EL (cell line): ENCODE measurements at regions not wholly inside any gene's neighbourhood (a gene's known extent, or its start where the extent isn't known, plus 50 kb on each side); places are given as distances from the start of the nearest gene placed in this dataset.

Source experiments
- DNase-seq: peaks from one replicate; pipeline ENCODE4 v3.0.0-alpha.2; 2016

DNA sequence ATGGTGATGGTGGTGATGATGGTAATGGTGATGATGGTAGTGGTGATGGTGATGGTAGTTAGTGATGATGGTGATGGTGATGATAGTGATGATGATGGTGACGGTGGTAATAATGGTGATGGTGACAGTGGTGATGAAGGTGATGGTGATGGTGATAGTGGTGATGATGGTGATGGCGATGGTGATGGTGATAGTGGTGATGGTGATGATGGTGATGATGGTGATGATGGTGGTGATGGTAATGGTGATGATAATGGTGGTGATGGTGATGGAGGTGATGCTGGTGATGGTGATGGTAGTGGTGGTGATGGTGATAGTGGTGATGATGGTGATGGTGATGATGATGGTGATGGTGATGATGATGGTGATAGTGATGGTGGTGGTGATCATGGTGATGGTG, 148.7 kb upstream of the TNRC6C start:
- DNase-seq, result no peak

DNA sequence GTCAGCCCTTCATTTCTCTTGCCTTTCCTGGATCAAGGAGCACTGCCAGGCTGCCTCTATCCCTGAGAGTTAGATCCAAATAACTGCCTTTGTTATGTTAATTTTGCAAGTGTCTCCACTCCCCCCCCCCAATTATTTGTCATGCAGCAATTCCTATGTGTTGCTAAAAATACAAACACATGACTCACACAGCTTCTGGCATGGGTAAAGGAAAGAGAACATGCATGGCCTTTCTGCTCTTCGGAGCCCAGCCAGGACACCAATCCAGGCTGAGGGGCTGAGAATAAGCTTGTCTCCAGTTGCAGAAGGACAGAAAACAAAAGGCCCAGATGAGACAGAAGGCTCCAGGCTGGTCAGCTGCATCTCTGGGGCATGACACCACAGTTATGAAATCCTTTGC, 148.0 kb upstream of the TNRC6C start:
- DNase-seq, result peak; percentile 40

DNA sequence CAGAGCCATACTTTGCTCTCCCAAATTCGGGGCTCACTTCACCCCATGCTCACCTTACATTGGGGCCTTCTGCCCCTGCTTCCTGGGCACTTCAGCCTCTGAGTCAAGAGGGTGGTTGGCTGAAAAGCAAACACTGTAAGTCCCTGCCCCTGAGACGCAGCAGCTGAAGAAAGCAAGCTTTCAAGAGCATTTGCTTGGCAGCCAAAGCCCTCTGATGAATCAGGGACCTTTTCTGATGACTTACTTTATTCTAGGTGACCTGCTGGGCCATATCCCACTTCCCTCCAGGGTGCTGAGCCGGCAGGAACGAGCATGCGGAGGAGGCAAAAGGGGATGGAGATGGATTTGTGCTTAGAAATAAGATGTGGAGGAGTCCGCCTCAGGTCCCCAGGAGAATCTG, 147.0 kb upstream of the TNRC6C start:
- DNase-seq, result no peak

DNA sequence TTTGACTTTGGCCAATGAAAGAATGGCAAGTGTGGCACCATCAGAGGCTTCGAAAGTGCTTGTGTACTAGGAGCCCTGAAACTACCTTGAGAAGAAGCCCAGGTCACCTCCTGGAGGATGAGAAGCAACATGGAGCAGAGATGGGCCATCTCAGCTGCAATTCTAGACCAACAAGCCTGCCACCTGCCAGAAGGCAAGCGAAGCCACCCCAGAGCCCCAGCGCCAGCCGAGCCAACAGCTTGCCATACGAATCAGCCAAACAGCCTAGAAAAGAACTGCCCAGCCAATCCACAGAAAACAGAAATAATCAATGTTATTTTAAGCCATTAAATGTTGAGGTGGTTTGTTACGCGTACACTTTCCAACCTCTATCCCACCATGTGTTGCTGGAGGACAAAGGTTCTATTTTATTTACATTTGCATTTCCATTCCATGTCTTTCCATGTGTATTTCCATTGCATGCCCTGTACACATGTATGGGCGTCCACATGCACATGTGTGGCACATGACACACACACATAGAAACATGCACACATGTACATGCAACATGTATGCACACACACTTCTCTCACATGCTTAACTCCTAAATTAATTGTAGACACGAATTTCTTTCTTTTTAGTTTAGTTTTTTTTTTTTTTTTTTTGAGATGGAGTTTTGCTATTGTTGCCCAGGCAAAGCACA, 144.3 kb upstream of the TNRC6C start:
- DNase-seq, result no peak

DNA sequence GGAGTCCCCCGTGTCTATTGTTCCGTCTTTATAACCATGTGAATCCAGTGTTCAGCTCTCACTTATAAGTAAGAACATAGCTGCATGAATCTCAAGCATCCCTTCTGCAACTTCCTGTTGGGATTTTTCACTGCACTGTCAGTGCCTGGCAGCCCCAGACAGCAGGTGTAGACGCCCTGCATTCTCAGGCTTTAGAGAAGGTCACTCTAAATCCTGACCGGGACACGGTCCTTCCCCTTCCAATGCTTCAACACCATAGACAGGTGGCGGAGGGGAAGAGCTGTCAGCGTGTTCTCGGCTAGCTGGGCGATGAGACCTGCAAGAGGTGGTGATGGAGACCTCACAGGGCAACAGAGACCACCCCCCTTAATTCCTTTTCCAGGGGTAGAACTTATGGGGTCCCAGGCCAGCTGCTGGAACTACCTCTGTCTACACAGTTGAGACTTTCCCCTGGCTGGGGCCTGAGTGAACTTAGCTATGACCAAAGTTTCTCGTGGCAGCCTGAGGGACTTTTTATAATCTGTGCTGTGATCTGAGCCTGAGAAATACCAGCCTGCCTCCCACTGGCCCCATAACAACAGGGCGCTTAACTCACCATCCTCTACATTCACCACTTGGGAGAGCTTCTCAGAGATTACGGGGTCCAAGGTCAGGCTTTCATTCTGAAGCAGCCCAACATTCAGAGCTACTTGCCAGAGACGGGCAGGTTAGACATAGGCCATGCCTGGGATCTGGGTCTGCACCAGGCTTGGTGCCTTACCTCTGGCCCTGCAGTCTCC, 143.2 kb upstream of the TNRC6C start:
- no peak for DNase-seq

DNA sequence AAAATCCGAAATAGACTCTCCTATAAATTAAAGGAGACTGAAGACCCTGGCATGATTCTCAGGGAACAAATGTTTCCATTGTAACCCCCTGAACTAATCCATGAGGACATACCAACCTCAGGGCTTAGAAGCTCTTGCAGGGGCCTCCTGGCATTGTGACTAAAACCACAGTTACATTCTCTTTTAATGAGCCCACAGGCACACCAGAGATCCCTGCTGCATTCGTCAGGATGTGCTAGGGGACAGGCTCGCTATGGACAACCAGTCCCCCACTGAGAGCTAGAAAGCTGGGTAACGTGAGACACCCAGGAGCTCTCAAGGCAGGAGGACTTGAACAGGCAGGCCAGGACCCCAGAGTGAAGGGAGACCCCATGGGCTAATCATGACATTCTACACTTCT, 140.6 kb upstream of the TNRC6C start:
- peak; percentile 53 for DNase-seq

DNA sequence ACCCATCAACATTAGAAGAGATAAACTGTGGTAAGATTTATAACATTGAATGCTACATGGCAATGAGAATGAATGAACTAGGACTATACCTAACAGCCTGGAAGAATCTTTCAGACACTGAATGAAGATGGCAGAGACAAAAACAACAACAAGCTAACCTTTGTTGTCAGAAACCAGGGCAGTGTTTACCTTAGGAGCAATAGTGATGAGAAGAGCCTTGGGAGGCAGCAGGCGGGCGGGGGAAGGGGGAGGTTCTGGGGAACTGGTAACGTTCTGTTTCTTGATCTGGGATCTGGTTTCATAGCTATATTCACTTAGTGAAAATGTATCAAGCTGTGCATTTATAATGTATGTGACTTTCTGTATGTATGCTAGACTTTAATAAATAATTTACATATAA, 139.0 kb upstream of the TNRC6C start:
- DNase-seq, result no peak

DNA sequence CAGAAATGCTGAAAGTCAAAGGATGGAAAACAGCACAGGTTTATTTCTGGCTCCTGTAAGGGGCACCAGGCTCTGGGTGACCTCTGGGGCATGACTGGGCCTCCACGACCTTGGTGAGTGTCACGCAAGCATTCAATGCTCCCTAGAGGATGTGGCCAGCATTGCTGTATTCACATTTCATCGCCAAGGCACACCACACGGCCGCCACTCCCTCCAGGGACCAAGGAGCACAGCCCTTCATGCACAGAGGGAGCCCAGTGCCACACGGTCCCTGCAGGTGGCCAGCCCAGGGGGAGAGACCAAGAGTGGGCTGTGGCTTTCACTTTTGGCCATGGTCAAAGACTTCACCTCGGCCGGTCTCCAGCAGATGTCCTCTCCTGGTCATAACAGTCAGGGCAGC, 137.4 kb upstream of the TNRC6C start:
- no peak for DNase-seq

DNA sequence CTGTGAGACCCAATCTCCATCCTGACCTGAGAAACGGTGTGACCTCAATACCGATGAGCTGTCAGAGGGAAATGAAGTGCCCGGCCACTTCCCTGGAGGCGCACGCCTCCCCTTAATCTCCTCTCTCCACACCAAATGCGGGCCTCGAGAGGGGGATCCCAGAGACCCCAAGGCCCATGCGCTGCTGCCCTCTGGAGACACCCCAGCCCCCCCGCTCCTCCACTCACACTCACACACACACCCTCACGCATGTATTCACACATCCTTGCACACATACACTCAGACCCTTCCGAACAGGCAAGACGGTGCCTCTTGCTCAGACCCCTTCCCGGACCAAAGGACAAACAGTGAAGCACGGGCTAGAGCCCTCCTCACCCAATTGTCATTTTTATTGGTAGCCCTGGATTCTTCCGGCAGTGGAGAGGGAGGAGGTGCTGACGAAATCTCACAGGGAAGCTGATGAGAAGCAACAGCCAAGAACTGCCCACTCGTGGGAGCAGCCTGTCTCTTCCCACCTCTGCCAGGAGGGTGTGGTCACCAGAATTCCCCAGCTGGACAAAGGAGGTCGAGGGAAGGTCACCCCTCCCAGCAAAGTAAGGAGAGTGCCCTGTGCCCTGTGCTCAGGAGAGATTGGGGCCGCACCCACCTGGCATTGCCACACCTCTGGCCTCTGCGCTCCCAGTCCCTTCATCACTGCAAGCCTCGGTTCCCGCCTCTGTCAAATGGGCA, 136.0 kb upstream of the TNRC6C start:
- no peak for DNase-seq

DNA sequence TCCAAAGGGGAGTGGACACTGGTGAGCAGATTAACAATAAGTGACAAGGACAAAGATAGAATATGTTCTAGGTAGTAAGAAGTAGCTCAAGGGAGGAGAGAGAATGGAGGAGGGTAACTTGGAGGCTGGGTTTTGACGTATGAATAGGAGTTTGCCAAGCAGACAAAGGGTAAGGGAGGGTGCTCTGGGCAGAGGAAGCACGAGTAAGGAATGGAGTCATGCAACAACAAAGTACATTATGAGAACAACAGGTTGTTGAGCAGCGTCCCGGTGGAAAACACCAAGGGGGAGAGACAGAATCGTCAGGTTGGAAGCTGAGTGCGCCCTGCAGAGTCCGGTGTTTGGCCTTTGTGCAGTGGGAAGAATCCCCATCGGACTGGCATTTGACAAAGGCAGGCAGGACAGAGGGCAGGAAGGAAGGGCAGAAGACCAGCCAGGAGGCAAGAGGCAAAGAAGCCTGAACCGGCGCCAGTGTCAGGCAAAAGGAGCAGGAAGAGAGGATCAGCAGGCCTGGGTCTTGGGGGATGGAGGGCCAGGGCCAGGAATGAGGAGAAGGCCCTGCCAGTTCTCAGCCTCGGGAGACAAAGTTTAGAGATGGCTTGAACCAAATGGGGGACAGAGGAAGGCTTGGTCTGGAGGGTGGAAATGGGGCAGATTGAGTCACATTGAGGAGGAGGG, 134.3 kb upstream of the TNRC6C start:
- no peak for DNase-seq

DNA sequence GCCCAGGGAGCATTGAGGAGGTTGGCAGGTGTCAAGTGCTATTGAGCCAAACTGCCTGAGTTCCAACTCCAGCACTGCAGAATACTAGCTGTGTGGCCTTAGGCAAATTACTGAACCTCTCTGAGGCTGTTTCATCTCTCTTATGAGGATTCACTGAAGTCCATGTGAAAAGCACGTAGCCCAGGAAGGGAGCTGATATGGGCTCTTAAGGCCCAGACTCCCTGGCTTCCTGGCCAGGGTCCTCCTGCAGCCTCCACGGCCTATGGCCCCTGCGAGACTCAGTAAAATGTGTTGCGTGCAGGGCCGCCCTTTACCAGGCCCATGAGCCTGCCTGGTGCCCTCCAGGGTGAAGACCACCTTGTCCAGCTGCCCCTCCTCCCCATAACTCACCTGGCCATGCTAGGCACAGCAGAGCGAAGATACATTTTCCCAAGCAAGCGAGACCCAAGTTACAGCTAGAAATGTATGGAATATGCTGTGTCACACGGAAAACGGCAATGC, 133.7 kb upstream of the TNRC6C start:
- DNase-seq, result no peak

DNA sequence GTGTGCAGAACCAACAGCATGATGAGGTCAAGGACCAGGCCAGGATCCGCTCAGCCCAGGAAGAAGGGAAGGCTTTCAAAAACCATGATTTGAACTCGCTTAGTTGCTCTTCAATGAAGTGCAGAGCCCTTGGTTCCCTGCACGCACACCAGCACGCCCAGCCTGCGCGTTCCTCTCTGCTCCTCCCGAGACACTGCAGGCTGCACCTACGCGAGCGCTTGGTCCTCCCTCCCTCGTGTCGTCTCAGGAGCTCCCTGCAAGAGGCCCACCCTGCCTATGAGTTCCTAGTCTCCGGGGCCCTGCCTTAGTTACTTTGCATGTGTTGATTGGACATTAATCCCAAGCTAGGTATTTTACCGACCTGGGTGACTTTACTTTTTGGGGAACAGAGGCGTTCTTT, 132.9 kb upstream of the TNRC6C start:
- DNase-seq, result no peak

DNA sequence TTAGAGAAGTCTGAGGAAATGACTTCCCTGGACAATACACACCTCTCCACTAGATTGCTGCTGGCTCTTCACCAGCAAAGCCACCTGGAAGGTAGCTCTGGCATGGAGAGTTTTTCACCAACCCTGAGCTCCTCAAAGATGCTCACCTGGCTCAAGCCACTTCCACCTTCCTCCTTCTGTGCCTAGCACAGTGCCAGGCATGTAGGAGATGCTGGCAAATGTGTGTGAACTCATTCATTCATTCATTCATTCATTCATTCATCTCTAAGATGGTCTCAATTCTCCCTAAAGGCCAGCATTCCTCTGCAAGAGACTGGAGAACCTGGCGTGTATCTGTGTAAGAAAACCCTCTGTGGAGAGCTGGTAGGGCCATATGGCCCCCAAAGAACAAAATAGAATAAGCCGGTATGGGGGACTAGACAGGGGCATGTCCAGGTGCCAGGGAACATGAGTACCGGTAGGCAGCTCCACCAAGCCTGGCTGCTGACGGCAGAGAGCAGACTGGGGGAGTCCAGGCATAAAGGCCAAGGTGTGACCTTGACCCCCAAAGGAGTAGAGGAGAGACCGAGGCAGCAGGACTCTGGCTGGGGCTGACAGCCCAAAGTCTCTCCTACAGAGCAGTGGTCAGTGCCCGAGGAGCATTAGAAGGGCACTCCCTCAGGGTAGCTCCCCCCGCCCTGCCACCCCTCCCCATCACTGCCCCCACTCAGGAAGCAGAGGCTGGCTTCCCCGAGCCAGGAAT, 132.2 kb upstream of the TNRC6C start:
- no peak for DNase-seq

DNA sequence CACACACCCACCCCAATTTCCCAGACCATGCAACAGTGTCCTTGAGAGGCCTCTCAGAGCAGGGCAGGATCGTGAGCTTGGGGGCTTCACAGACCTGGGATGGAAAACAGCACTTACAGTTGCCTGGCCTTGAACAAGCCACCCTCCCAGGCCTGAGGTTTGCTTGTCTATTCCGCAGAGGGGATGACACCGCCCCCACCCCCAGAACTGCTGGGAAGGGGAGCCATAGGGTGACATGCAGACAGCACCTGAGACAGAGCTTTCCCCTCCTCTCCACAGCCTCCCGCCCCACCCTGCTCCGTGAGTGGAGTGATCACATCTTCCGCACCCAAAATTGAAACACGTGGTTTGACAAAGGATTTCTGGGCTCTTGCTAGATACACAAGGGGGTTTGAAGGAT, 131.5 kb upstream of the TNRC6C start:
- no peak for DNase-seq

DNA sequence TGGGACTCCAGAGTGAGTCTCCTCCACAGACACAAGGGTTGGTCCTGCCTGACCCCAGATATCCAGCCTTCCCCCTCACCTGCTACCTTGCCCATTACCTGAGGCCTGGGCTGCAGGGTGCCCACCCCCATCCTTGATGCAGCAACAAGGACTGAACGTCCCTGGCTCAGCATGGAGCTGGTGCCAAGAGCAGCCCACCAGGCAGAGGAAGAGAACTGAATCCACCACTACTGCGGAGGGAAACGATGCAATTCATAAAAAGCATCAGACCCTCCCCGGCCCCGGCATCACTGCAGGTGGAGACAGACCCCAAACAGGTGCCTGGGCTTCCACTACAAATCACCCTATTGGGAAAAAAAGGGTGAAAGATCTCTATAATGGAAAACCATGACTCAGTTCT, 131.0 kb upstream of the TNRC6C start:
- no peak for DNase-seq

DNA sequence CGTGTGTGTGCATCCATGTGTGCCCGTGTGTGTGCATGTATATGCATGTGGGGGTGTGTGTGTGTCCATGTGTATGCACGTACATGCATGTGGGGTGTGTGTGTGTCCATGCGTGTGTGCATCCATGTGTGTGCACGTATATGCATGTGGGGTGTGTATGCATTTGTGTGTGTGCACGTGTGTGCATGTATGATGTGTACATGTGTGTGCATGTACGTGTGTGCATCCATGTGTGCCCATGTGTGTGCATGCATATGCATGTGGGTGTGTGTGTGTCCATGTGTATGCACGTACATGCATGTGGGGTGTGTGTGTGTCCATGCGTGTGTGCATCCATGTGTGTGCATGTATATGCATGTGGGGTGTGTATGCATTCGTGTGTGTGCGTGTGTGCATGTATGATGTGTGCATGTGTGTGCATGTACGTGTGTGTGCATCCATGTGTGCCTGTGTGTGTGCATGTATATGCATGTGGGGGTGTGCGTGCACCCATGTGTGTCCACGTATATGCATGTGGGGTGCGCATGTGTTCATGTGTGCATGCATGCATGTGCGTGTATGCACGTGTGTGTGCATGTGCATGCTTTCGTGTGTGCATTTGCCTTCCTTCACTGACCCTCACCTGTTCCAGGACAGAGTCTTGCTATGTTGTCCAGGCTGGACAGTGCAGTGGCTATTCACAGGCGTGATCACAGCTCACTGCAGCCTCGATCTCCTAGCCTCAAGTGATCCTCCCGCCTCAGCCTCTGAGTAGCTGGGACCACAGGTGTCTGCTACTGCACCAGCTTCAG, 129.6 kb upstream of the TNRC6C start:
- DNase-seq, result no peak

DNA sequence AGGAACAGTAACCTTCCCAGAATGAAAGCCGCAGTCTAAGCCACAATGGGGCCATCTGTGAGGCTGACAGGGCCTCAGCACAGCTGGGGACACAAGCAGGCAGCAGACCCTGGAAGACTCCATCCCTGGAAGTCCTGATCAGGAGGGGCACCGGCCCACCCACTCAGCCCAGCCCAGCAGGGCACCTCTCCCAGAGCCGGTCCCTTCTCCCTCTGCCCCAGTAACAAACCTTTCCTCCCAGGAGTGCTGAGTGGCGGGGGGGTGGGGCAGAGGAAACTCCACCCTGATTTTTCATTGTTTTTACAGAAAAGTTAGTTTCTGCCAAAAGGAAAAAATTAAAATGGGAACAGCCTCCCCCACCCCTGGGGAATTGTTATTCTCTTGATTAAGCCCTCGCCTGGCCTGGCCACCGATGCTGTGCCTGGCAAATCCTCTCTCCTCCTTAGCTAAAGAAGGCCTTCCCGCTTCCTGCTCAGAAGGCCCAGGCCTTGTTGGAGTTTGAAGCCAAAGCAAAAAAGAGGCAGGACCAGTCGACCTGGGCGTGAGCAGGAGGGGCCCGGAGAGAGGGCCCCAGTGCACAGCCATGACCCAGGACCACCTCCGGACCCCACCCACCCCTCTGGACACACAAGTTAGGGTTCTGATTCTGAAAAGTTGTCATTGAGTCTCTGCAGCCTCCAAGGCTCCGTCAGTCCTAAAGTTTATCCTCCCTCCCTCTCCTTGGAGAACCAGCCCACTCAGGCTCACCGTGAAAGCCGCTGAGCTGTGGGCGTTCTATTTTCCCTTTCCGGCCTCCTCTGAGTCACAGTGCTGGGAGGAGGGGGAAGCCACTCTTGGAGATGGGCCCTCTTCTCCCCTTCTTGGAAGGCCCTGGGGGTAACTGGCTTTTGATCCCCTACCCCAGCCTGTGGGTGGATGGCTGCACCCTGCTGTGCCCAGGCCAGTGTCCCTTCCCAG, 128.4 kb upstream of the TNRC6C start:
- peak; percentile 78 for DNase-seq

DNA sequence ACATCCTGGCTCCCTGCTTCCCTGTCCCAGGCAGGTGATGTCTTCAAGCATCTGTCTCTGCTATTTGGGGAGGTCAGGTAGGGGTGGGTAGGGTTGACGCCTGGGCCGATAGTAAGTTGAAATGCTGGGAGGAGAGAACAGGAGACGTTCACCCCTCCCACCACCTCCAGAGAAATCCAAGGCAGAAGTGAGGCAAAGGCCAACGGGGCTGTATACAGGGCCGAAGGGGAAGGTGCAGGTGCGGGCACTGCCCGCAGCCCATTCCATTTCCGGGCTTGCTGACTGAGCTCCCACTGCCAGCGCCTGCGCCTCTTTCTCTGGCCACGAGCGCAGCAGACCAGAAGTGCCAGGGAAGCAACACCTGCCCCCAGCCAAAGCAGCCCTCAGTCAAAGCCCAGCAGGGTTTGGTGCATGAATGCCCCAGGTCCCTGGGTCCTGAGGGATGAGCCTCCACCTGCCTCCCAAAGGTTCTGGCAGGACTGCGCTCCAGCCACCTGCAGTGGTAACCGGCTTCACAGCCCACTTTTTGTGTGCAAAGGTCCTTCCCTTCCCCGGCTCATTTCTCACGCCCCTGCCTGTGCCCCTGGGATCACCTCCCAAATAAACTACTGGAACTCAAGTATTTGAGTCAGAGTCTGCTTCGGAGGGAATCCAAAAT, 127.6 kb upstream of the TNRC6C start:
- DNase-seq, result no peak

DNA sequence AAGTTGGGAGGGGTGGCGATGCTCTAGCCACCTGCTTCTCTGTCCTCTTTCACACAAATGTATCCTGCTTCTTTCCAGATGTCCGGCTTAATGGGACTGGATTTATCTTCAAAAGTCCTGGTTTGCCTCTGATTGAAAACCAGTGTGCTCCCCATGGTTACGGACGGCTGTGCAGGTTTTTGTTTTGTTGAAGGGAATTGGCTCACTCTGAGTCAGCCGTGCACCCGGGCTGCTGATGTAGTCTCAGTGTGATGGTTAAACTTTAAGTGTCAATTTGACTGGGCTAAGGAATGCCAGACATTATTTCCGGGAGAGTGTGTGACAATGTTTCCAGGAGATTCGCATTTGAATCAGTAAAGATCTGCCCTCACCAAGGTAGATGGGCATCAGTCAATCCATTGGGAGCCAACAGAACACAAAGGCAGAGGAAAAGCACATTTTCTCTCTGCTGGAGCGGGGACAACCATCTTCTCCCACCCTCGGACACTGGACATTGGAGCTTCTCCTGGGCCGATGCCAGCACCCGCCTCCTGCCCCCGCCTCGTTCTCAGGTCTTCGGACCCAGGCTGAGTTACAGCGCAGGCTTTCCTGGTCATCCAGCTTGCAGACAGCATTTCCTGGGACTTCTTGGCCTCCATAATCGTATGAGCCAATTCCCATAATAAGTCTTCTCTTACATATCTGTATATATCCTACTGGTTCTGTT, 126.9 kb upstream of the TNRC6C start:
- peak; percentile 62 for DNase-seq
